ENCODE measurements at regions not wholly inside any gene's neighbourhood (a gene's known extent, or its start where the extent isn't known, plus 50 kb on each side); places are given as distances from the start of the nearest gene placed in this dataset.

DNA sequence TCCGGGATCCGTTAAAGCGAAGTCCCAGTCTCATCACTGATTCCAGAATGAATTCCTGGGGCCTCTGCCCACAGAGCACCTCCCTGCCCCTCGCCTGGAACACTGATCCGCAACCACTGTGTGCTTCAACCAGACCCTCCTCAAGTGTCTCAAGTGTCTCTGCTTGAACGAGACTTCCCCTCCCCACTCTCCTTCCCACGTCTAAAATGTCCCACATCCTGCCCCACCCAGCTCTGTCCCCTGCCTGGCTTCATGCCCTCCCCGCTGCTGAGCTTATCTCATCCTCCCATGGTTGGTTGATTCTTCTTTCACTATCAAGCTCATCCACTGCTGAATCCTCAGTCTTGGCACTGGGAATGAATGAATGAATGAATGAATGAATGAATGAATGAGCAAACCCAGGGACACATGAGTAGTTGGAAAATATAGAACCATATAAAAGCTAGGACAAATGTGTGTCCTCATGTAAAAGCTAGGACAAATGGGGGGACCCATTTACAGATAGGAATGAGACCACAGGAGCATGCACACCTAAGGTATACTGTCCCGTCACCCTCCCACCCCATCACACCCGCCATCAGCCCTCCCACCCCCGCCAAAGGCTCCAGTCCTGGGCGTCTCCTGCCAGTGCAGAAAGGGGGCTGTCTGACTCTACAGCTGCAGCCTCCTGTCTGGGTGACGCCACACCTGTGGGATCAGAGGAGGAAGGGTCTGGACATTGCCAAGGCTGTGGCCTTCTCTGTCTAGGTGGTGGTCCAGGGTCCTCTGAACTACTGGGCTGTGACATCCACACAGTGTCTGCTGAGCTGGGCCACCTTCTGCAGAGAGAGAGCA lies 71.4 kb upstream of the LINC01488 start:
- POLR2A ChIA-PET = interaction anchor here (0.6 kb wide), 1 partner anchor 99 kb away, joined by 4 read pairs; no protein-coding TSS in a partner anchor
- ATAC-seq (no peak), DNase-seq (ENCODE audit: low spot score) (no peak)
- CTCF ChIA-PET = no interaction called here
- peaks cover 10% of the 10 kb centered on the region for H3K9me3 Mint-ChIP-seq
- peaks cover 5% of the 10 kb centered on the region; the same call in 1 of the 2 replicates for H3K36me3 Mint-ChIP-seq
- no peaks in the 10 kb centered on the region for H3K4me1 Mint-ChIP-seq
- TF ChIP-seq, protein P1, sequence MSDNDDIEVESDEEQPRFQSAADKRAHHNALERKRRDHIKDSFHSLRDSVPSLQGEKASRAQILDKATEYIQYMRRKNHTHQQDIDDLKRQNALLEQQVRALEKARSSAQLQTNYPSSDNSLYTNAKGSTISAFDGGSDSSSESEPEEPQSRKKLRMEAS (CRISPR knock-in tag; IDR thresholded peaks at IDR 0.05) = no peak
- TF ChIP-seq OVOL2 (CRISPR knock-in tag; IDR thresholded peaks at IDR 0.05; ENCODE audit: borderline replicate concordance) (no peak), ZNF232 (CRISPR knock-in tag; IDR thresholded peaks at IDR 0.05) (no peak), JAZF1 (CRISPR knock-in tag; IDR thresholded peaks at IDR 0.05) (no peak), KAT7 (CRISPR knock-in tag; IDR thresholded peaks at IDR 0.05; ENCODE audit: borderline replicate concordance) (no peak)
- TF ChIP-seq, protein P2, sequence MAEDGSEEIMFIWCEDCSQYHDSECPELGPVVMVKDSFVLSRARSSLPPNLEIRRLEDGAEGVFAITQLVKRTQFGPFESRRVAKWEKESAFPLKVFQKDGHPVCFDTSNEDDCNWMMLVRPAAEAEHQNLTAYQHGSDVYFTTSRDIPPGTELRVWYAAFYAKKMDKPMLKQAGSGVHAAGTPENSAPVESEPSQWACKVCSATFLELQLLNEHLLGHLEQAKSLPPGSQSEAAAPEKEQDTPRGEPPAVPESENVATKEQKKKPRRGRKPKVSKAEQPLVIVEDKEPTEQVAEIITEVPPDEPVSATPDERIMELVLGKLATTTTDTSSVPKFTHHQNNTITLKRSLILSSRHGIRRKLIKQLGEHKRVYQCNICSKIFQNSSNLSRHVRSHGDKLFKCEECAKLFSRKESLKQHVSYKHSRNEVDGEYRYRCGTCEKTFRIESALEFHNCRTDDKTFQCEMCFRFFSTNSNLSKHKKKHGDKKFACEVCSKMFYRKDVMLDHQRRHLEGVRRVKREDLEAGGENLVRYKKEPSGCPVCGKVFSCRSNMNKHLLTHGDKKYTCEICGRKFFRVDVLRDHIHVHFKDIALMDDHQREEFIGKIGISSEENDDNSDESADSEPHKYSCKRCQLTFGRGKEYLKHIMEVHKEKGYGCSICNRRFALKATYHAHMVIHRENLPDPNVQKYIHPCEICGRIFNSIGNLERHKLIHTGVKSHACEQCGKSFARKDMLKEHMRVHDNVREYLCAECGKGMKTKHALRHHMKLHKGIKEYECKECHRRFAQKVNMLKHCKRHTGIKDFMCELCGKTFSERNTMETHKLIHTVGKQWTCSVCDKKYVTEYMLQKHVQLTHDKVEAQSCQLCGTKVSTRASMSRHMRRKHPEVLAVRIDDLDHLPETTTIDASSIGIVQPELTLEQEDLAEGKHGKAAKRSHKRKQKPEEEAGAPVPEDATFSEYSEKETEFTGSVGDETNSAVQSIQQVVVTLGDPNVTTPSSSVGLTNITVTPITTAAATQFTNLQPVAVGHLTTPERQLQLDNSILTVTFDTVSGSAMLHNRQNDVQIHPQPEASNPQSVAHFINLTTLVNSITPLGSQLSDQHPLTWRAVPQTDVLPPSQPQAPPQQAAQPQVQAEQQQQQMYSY (CRISPR knock-in tag; IDR thresholded peaks at IDR 0.05) = no peak
- TF ChIP-seq, protein P3, sequence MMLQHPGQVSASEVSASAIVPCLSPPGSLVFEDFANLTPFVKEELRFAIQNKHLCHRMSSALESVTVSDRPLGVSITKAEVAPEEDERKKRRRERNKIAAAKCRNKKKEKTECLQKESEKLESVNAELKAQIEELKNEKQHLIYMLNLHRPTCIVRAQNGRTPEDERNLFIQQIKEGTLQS (CRISPR knock-in tag; conservative IDR thresholded peaks at IDR 0.05) = no peak
- no peaks in the 10 kb centered on the region for H3K27me3 Mint-ChIP-seq (ENCODE audit: low read depth)
- no peak overlapping the region for H3K27ac Mint-ChIP-seq
- H3K4me3 Mint-ChIP-seq = no peak overlapping the region

DNA sequence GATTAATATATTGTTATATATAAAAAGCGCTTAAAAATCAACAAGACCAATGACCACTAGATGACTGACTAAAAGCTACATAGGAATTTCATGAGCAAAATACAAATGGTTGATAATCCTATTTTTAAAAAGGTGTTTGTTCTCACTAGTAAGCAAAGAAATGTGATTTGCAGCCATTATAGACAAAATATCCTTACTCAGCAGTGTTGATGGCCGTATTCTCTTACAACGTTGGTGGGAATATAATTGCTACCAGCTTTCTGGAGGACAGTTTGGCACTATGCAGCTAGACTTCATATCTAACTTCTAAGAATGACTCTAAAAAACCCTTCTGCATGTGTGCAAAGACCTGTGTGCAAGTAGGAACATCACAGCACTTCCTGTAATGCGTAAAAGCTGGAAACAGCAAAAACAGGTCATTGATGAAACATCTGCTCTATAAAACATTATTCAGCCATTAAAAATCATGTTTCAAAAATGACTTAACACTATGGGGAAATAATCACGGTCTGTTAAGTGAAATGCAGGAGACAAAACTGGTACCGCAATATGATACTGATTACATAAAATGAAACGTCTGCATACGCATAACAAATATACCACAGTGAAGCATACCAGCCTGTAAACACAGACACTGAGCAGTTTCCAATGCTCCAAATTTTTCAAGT lies 70.1 kb upstream of the LINC01488 start:
- ChIA-PET CTCF (no interaction called here), POLR2A (no interaction called here)
- no peak for ATAC-seq

More for the DNA sequence above, 70.1 kb upstream of the LINC01488 start:
- TF ChIP-seq, protein P4, sequence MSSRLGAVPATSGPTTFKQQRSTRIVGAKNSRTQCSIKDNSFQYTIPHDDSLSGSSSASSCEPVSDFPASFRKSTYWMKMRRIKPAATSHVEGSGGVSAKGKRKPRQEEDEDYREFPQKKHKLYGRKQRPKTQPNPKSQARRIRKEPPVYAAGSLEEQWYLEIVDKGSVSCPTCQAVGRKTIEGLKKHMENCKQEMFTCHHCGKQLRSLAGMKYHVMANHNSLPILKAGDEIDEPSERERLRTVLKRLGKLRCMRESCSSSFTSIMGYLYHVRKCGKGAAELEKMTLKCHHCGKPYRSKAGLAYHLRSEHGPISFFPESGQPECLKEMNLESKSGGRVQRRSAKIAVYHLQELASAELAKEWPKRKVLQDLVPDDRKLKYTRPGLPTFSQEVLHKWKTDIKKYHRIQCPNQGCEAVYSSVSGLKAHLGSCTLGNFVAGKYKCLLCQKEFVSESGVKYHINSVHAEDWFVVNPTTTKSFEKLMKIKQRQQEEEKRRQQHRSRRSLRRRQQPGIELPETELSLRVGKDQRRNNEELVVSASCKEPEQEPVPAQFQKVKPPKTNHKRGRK (CRISPR knock-in tag; IDR thresholded peaks at IDR 0.05; ENCODE audit: borderline replicate concordance) = no peak
- TF ChIP-seq, protein P1 (CRISPR knock-in tag; IDR thresholded peaks at IDR 0.05) = no peak
- TF ChIP-seq, protein P5, sequence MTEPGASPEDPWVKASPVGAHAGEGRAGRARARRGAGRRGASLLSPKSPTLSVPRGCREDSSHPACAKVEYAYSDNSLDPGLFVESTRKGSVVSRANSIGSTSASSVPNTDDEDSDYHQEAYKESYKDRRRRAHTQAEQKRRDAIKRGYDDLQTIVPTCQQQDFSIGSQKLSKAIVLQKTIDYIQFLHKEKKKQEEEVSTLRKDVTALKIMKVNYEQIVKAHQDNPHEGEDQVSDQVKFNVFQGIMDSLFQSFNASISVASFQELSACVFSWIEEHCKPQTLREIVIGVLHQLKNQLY (CRISPR knock-in tag; IDR thresholded peaks at IDR 0.05) = no peak
- TF ChIP-seq SMAD3 (CRISPR knock-in tag; IDR thresholded peaks at IDR 0.05; ENCODE audit: borderline replicate concordance) (no peak), FOXK1 (CRISPR knock-in tag; IDR thresholded peaks at IDR 0.05) (no peak), ZNF423 (CRISPR knock-in tag; IDR thresholded peaks at IDR 0.05) (no peak), JAZF1 (CRISPR knock-in tag; IDR thresholded peaks at IDR 0.05) (no peak), ZNF138 (CRISPR knock-in tag; conservative IDR thresholded peaks at IDR 0.05) (no peak), RORB (CRISPR knock-in tag; IDR thresholded peaks at IDR 0.05) (no peak), TEAD1 (CRISPR knock-in tag; IDR thresholded peaks at IDR 0.05) (no peak), NR1H2 (CRISPR knock-in tag; IDR thresholded peaks at IDR 0.05) (no peak), ZNF396 (CRISPR knock-in tag; IDR thresholded peaks at IDR 0.05; ENCODE audit: borderline replicate concordance) (no peak)
- TF ChIP-seq, protein P6, sequence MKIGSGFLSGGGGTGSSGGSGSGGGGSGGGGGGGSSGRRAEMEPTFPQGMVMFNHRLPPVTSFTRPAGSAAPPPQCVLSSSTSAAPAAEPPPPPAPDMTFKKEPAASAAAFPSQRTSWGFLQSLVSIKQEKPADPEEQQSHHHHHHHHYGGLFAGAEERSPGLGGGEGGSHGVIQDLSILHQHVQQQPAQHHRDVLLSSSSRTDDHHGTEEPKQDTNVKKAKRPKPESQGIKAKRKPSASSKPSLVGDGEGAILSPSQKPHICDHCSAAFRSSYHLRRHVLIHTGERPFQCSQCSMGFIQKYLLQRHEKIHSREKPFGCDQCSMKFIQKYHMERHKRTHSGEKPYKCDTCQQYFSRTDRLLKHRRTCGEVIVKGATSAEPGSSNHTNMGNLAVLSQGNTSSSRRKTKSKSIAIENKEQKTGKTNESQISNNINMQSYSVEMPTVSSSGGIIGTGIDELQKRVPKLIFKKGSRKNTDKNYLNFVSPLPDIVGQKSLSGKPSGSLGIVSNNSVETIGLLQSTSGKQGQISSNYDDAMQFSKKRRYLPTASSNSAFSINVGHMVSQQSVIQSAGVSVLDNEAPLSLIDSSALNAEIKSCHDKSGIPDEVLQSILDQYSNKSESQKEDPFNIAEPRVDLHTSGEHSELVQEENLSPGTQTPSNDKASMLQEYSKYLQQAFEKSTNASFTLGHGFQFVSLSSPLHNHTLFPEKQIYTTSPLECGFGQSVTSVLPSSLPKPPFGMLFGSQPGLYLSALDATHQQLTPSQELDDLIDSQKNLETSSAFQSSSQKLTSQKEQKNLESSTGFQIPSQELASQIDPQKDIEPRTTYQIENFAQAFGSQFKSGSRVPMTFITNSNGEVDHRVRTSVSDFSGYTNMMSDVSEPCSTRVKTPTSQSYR (CRISPR knock-in tag; IDR thresholded peaks at IDR 0.05) = no peak
- TF ChIP-seq, protein P7, sequence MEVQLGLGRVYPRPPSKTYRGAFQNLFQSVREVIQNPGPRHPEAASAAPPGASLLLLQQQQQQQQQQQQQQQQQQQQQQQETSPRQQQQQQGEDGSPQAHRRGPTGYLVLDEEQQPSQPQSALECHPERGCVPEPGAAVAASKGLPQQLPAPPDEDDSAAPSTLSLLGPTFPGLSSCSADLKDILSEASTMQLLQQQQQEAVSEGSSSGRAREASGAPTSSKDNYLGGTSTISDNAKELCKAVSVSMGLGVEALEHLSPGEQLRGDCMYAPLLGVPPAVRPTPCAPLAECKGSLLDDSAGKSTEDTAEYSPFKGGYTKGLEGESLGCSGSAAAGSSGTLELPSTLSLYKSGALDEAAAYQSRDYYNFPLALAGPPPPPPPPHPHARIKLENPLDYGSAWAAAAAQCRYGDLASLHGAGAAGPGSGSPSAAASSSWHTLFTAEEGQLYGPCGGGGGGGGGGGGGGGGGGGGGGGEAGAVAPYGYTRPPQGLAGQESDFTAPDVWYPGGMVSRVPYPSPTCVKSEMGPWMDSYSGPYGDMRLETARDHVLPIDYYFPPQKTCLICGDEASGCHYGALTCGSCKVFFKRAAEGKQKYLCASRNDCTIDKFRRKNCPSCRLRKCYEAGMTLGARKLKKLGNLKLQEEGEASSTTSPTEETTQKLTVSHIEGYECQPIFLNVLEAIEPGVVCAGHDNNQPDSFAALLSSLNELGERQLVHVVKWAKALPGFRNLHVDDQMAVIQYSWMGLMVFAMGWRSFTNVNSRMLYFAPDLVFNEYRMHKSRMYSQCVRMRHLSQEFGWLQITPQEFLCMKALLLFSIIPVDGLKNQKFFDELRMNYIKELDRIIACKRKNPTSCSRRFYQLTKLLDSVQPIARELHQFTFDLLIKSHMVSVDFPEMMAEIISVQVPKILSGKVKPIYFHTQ (CRISPR knock-in tag; IDR thresholded peaks at IDR 0.05) = no peak
- H3K27ac Mint-ChIP-seq = no peak overlapping the region
- no peak overlapping the region for H3K4me3 Mint-ChIP-seq
- H3K27me3 Mint-ChIP-seq (ENCODE audit: low read depth) = no peaks in the 10 kb centered on the region
- DNase-seq (ENCODE audit: low spot score) = no peak
- no peaks in the 10 kb centered on the region for H3K4me1 Mint-ChIP-seq
- peaks cover 6% of the 10 kb centered on the region for H3K9me3 Mint-ChIP-seq
- H3K36me3 Mint-ChIP-seq = peaks cover 5% of the 10 kb centered on the region; the same call in 1 of the 2 replicates
